Breast epithelium (tissue), 4 donors: ENCODE measurements at regions not wholly inside any gene's neighbourhood (a gene's known extent, or its start where the extent isn't known, plus 50 kb on each side); places are given as distances from the start of the nearest gene placed in this dataset.

ENCODE experiments used
- DNase-seq, 2 donors: peaks; one replicate each; pipeline ENCODE4 v3.0.0-alpha.2; 2019; ENCODE audit warnings: low spot score in 2 of 2
- H3K27ac ChIP-seq, 2 donors: fragments of 200-600 bp; sonication (generic) in 1 of 2; one replicate each; pipeline ENCODE4 v1.5.1; 2016 to 2019; ENCODE audit warnings: mild to moderate bottlenecking in 1 of 2
- H3K27me3 ChIP-seq, 2 donors: fragments of 200-600 bp; sonication (generic) in 1 of 2; one replicate each; pipeline versions ENCODE4 v1.5.1 to v1.6.0; 2017 to 2019; ENCODE audit warnings: control low read depth in 1 of 2, mild to moderate bottlenecking in 1 of 2
- H3K36me3 ChIP-seq: fragments of 200-600 bp; one replicate; pipeline ENCODE4 v1.5.1; 2019
- H3K4me1 ChIP-seq, 2 donors: fragments of 200-600 bp; sonication (generic); one replicate each; pipeline ENCODE4 v1.5.1; 2016 to 2019; ENCODE audit warnings: control low read depth in 1 of 2
- H3K4me3 ChIP-seq, 3 donors: fragments of 200-600 bp; sonication (generic); 1 replicate in 2 of 3; 2 replicates in 1 of 3; pipeline ENCODE4 v1.5.1; 2016 to 2019; ENCODE audit warnings: mild to moderate bottlenecking in 3 of 3, moderate library complexity in 2 of 3
- H3K9me3 ChIP-seq, 2 donors: fragments of 200-600 bp; sonication (generic) in 1 of 2; one replicate each; pipeline ENCODE4 v1.5.1; 2016 to 2019; ENCODE audit warnings: control low read depth in 1 of 2
- POLR2A ChIP-seq: fragments of 450-650 bp; IDR thresholded peaks from one replicate; pipeline ENCODE4 v1.6.1; 2016; ENCODE audit warnings: antibody characterized with exemption, mild to moderate bottlenecking, moderate library complexity
- POLR2AphosphoS5 ChIP-seq, 3 donors: sonication (generic); formaldehyde crosslinking; IDR thresholded peaks; one replicate each; pipeline ENCODE4 v1.6.1; 2017; ENCODE audit warnings: antibody characterized with exemption in 3 of 3
- intact Hi-C: fragments of 100-400 bp; cut with DNase I; formaldehyde crosslinking; loops from one replicate; pipeline ENCODE4 v1.15.1; 2023; ENCODE audit warnings: low total_unique reads
- TF ChIP-seq, protein P1 (sequence below), 3 donors: fragments of 450-650 bp; IDR thresholded peaks; one replicate each; pipeline ENCODE4 v1.5.1; 2016 to 2017; ENCODE audit warnings: antibody characterized with exemption in 3 of 3, mild to moderate bottlenecking in 3 of 3, moderate library complexity in 3 of 3

GRCh38 chr1:185601189-185601588 lies 133.0 kb upstream of the HMCN1 start:
- Histone ChIP-seq H3K36me3 (no peaks in the 10 kb centered on the region), H3K4me3 (no peak overlapping the region), H3K27ac (no peak overlapping the region), H3K4me1 (no peaks in the 10 kb centered on the region), H3K27me3 (no peaks in the 10 kb centered on the region), H3K9me3 (no peaks in the 10 kb centered on the region)
- intact Hi-C loops, result no loop called here
- TF ChIP-seq POLR2AphosphoS5 (IDR thresholded peaks at IDR 0.05) (no peak), POLR2A (no peak)
- TF ChIP-seq, protein P1, sequence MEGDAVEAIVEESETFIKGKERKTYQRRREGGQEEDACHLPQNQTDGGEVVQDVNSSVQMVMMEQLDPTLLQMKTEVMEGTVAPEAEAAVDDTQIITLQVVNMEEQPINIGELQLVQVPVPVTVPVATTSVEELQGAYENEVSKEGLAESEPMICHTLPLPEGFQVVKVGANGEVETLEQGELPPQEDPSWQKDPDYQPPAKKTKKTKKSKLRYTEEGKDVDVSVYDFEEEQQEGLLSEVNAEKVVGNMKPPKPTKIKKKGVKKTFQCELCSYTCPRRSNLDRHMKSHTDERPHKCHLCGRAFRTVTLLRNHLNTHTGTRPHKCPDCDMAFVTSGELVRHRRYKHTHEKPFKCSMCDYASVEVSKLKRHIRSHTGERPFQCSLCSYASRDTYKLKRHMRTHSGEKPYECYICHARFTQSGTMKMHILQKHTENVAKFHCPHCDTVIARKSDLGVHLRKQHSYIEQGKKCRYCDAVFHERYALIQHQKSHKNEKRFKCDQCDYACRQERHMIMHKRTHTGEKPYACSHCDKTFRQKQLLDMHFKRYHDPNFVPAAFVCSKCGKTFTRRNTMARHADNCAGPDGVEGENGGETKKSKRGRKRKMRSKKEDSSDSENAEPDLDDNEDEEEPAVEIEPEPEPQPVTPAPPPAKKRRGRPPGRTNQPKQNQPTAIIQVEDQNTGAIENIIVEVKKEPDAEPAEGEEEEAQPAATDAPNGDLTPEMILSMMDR (IDR thresholded peaks at IDR 0.05), result no peak
- DNase-seq, result no peak

- TF ChIP-seq, protein P1 (IDR thresholded peaks at IDR 0.05), result no peak
- TF ChIP-seq POLR2A, result no peak
- no peak for TF ChIP-seq POLR2AphosphoS5 (IDR thresholded peaks at IDR 0.05)
- intact Hi-C loops, result no loop called here
Observed at GRCh38 chr1:185600641-185601040, 133.6 kb upstream of the HMCN1 start.

GRCh38 chr1:185598332-185598731 lies 135.9 kb upstream of the HMCN1 start:
- TF ChIP-seq, protein P1 (IDR thresholded peaks at IDR 0.05), result no peak
- TF ChIP-seq POLR2A, result no peak
- TF ChIP-seq POLR2AphosphoS5 (IDR thresholded peaks at IDR 0.05), result no peak
- no peak for DNase-seq
- intact Hi-C loops, result no loop called here
- Histone ChIP-seq H3K27ac (no peak overlapping the region), H3K9me3 (no peaks in the 10 kb centered on the region), H3K36me3 (no peaks in the 10 kb centered on the region), H3K4me1 (no peaks in the 10 kb centered on the region), H3K27me3 (no peaks in the 10 kb centered on the region), H3K4me3 (no peak overlapping the region)

More at GRCh38 chr1:185600641-185601040, 133.6 kb upstream of the HMCN1 start:
- DNase-seq, result no peak
- Histone ChIP-seq H3K9me3 (no peaks in the 10 kb centered on the region), H3K36me3 (no peaks in the 10 kb centered on the region), H3K27me3 (no peaks in the 10 kb centered on the region), H3K4me3 (no peak overlapping the region), H3K4me1 (no peaks in the 10 kb centered on the region), H3K27ac (no peak overlapping the region)

- intact Hi-C loops, result no loop called here
- Histone ChIP-seq H3K4me3 (no peak overlapping the region), H3K27ac (no peak overlapping the region), H3K9me3 (no peaks in the 10 kb centered on the region), H3K4me1 (no peaks in the 10 kb centered on the region), H3K27me3 (no peaks in the 10 kb centered on the region), H3K36me3 (no peaks in the 10 kb centered on the region)
- DNase-seq, result no peak
- no peak for TF ChIP-seq POLR2AphosphoS5 (IDR thresholded peaks at IDR 0.05)
- TF ChIP-seq, protein P1 (IDR thresholded peaks at IDR 0.05), result peak in 2 of 3 donors; percentile 15 to 55
- TF ChIP-seq POLR2A, result no peak
Observed at GRCh38 chr1:185595835-185596667, 138.1 kb upstream of the HMCN1 start.

DNA sequence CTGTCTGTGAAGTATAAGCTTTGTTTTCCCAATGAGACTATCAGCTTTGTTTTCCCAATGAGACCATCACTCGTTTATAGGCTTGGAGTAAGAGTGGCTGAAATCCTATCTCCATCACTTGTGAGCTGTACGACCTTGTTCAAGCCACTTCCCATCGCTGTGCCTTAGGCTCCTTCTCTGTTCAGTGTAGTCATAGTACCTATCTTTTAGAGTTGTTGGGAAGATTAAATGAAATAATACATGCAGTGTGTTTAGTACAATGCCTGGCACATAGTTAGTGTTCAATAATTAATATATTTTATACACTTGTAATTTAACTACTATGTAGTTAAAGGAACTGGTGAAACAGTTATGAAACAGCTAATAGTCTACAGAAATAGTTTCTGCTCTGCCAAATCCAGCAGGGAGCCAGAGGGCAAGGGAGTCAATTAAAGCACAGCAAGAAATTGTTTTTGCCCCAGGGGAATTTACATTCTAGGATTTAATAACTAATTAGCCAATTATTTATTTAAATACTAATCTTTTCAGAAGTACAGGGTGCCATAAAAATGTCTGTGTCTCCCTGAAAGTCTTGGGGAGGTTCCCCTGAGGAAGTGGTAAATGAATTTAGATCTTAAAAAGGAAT lies 139.3 kb upstream of the HMCN1 start:
- H3K4me1 ChIP-seq, result no peaks in the 10 kb centered on the region
- H3K4me3 ChIP-seq, result no peak overlapping the region
- H3K9me3 ChIP-seq, result no peaks in the 10 kb centered on the region
- DNase-seq, result no peak
- intact Hi-C loops, result no loop called here
- TF ChIP-seq POLR2AphosphoS5 (IDR thresholded peaks at IDR 0.05) (no peak), POLR2A (no peak)
- TF ChIP-seq, protein P1 (IDR thresholded peaks at IDR 0.05), result no peak
- H3K36me3 ChIP-seq, result no peaks in the 10 kb centered on the region
- no peak overlapping the region for H3K27ac ChIP-seq
- H3K27me3 ChIP-seq, result no peaks in the 10 kb centered on the region
